ENCODE measurements at regions not wholly inside any gene's neighbourhood (a gene's known extent, or its start where the extent isn't known, plus 50 kb on each side); places are given as distances from the start of the nearest gene placed in this dataset.

- Histone ChIP-seq H3K9me3 (replicated peaks in 1 of 2; ENCODE audit: control insufficient read depth in 1 of 2, insufficient read depth in 1 of 2, low read length in 2 of 2) (no peaks in the 10 kb centered on the region), H3K27me3 (ENCODE audit: control insufficient read depth in 2 of 2, insufficient read depth in 2 of 2, low read length in 2 of 2) (no peaks in the 10 kb centered on the region), H3K27ac (ENCODE audit: low read depth in 1 of 2, low read length in 2 of 2) (no peak overlapping the region), H3K4me1 (ENCODE audit: control insufficient read depth in 1 of 2, insufficient read depth in 2 of 2, low read length in 2 of 2) (no peaks in the 10 kb centered on the region), H3K4me3 (replicated peaks in 1 of 3; ENCODE audit: low read depth in 2 of 3, low read length in 3 of 3) (no peak overlapping the region), H4K20me1 (ENCODE audit: insufficient read depth, low read length) (no peaks in the 10 kb centered on the region), H3K4me2 (replicated peaks; ENCODE audit: extremely low read depth, low read length, poor library complexity, severe bottlenecking) (no peak overlapping the region), H3K9ac (ENCODE audit: insufficient read depth, low read length, poor library complexity, severe bottlenecking) (no peak overlapping the region), H3K36me3 (replicated peaks in 1 of 2; ENCODE audit: control insufficient read depth in 1 of 2, insufficient read depth in 2 of 2, low read length in 2 of 2) (no peaks in the 10 kb centered on the region), H2AFZ (ENCODE audit: insufficient read depth, low read depth, low read length, poor library complexity, severe bottlenecking) (no peak overlapping the region), H3K79me2 (ENCODE audit: insufficient read depth, low read length) (no peaks in the 10 kb centered on the region)
- Mint-ChIP-seq H3K36me3 (no peaks in the 10 kb centered on the region), H3K4me3 (no peak overlapping the region), H3K9me3 (peaks cover 2 to 7% (median 3%) of the 10 kb centered on the region in 7 donors), H3K4me1 (peaks cover 5% of the 10 kb centered on the region), H3K27ac (no peak overlapping the region), H3K27me3 (ENCODE audit: low read depth in 3 of 3) (peaks cover 0 to 2% (median 0%) of the 10 kb centered on the region in 3 donors)
- no peak for DNase-seq
- no peak for TF ChIP-seq CTCF (IDR thresholded peaks at IDR 0.05)
- no CpG with 5 or more reads among the region's 3 CpGs for WGBS (ENCODE audit: insufficient coverage)
- intact Hi-C loops (cut with micrococcal nuclease), result no loop called here
These were observed 54.9 kb upstream of the SMIM15 start for GRCh38 chr5:61217214-61217613.

- Histone ChIP-seq H3K27ac (ENCODE audit: low read depth in 1 of 2, low read length in 2 of 2) (no peak overlapping the region), H3K79me2 (ENCODE audit: insufficient read depth, low read length) (no peaks in the 10 kb centered on the region), H2AFZ (ENCODE audit: insufficient read depth, low read depth, low read length, poor library complexity, severe bottlenecking) (no peak overlapping the region), H4K20me1 (ENCODE audit: insufficient read depth, low read length) (no peaks in the 10 kb centered on the region), H3K4me3 (replicated peaks in 1 of 3; ENCODE audit: low read depth in 2 of 3, low read length in 3 of 3) (no peak overlapping the region), H3K9ac (ENCODE audit: insufficient read depth, low read length, poor library complexity, severe bottlenecking) (no peak overlapping the region), H3K4me1 (ENCODE audit: control insufficient read depth in 1 of 2, insufficient read depth in 2 of 2, low read length in 2 of 2) (no peaks in the 10 kb centered on the region), H3K9me3 (replicated peaks in 1 of 2; ENCODE audit: control insufficient read depth in 1 of 2, insufficient read depth in 1 of 2, low read length in 2 of 2) (peaks cover 0 to 8% of the 10 kb centered on the region in 2 donors), H3K36me3 (replicated peaks in 1 of 2; ENCODE audit: control insufficient read depth in 1 of 2, insufficient read depth in 2 of 2, low read length in 2 of 2) (no peaks in the 10 kb centered on the region), H3K27me3 (ENCODE audit: control insufficient read depth in 2 of 2, insufficient read depth in 2 of 2, low read length in 2 of 2) (no peaks in the 10 kb centered on the region), H3K4me2 (replicated peaks; ENCODE audit: extremely low read depth, low read length, poor library complexity, severe bottlenecking) (no peak overlapping the region)
- no peak overlapping the region for H3K4me3 Mint-ChIP-seq
- H3K4me1 Mint-ChIP-seq, result peaks cover 11% of the 10 kb centered on the region
- no peak overlapping the region for H3K27ac Mint-ChIP-seq
- intact Hi-C loops (cut with micrococcal nuclease), result no loop called here
- peaks cover 0 to 5% (median 1%) of the 10 kb centered on the region in 3 donors for H3K27me3 Mint-ChIP-seq (ENCODE audit: low read depth in 3 of 3)
- WGBS (ENCODE audit: insufficient coverage), result 66% methylated on average over 5 of the region's 6 CpGs
- peaks cover 1 to 8% (median 2%) of the 10 kb centered on the region in 7 donors for H3K9me3 Mint-ChIP-seq
- DNase-seq, result no peak
- no peak for TF ChIP-seq CTCF (IDR thresholded peaks at IDR 0.05)
- H3K36me3 Mint-ChIP-seq, result no peaks in the 10 kb centered on the region
These were observed 66.0 kb upstream of the SMIM15 start for GRCh38 chr5:61228229-61228628.

All from CD14-positive monocyte (primary cell).